ENCODE measurements at regions not wholly inside any gene's neighbourhood (a gene's known extent, or its start where the extent isn't known, plus 50 kb on each side); places are given as distances from the start of the nearest gene placed in this dataset.

DNA sequence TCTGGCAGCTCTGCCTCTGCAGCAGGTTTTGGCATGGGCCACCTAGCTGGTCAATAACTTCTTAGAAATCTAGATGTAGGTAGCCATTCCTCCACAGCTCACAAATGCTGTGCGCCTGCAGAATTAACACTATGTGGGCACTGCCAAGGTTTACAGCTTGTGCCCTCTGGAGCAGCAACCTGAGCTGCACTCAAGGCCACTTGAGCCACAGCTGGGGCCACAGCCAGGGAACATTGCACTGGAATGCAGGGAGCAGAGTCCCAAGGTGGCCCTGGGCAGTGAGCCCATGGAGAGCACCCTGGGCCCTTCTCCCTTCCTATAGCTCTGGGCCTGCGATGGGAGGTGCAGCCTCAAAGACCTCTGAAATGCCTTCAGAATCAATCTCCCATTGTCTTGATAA lies 365.3 kb downstream of the SATB2 start:
- in situ Hi-C loops (cut with MboI) = no loop called here
- no peak for FAIRE-seq

More for the DNA sequence above, 365.3 kb downstream of the SATB2 start:
- no peaks in the 10 kb centered on the region for H3K27me3 ChIP-seq (ENCODE audit: control insufficient read depth in 2 of 2, insufficient read depth in 2 of 2, low read length in 2 of 2)
- no peaks in the 10 kb centered on the region for H3K79me2 ChIP-seq (ENCODE audit: control insufficient read depth, insufficient read depth, low read length)
- ChIA-PET CTCF (ENCODE audit: low intra/inter-chr PET ratio) (no interaction called here), POLR2A (no interaction called here)
- H4K20me1 ChIP-seq (replicated peaks; ENCODE audit: control insufficient read depth, insufficient read depth, low read length) = no peaks in the 10 kb centered on the region
- DNase-seq (ENCODE audit: extremely low read depth in 1 of 4, low spot score in 3 of 4) (no peak), ATAC-seq (no peak)
- intact Hi-C loops (cut with micrococcal nuclease) = no loop called here
- no peaks in the 10 kb centered on the region for H3K9me1 ChIP-seq (ENCODE audit: control insufficient read depth, insufficient read depth, low read length)
- no peak overlapping the region for H2AFZ ChIP-seq (ENCODE audit: low read depth, low read length)
- no peak overlapping the region for H3K27ac ChIP-seq (ENCODE audit: extremely low read depth, low read depth, low read length)
- WGBS (ENCODE audit: insufficient coverage, low coverage, missing lambda C conversion rate) = 21% methylated on average over 2 of the region's 2 CpGs
- H3K36me3 ChIP-seq (ENCODE audit: control insufficient read depth, insufficient read depth, low read length) = no peaks in the 10 kb centered on the region
- no peak overlapping the region for H3K4me3 ChIP-seq
- H3K4me2 ChIP-seq (ENCODE audit: insufficient read depth, low read length) = no peak overlapping the region
- H3K9me3 ChIP-seq (replicated peaks; ENCODE audit: control insufficient read depth, insufficient read depth, low read depth, low read length) = no peaks in the 10 kb centered on the region
- H3K4me1 ChIP-seq (replicated peaks in 1 of 2; ENCODE audit: control insufficient read depth in 2 of 2, insufficient read depth in 2 of 2, low read length in 2 of 2) = no peaks in the 10 kb centered on the region
- TF ChIP-seq SREBF1 (IDR thresholded peaks at IDR 0.05; ENCODE audit: borderline replicate concordance, low read depth, low read length) = no peak
- TF ChIP-seq ZFP91 (CRISPR knock-in tag; IDR thresholded peaks at IDR 0.05) = no peak
- TF ChIP-seq ATF1 (CRISPR knock-in tag; IDR thresholded peaks at IDR 0.05) = no peak
- TF ChIP-seq ATF1 (tag; IDR thresholded peaks at IDR 0.05) = no peak
- no peak for TF ChIP-seq CBX3 (IDR thresholded peaks at IDR 0.05; ENCODE audit: borderline replicate concordance in 1 of 2, low read length in 2 of 2)
- no peak for TF ChIP-seq NELFE (IDR thresholded peaks at IDR 0.05; ENCODE audit: insufficient read depth, insufficient read length)
- no peak for TF ChIP-seq PTTG1 (tag; IDR thresholded peaks at IDR 0.05; ENCODE audit: low read depth)
- TF ChIP-seq GABPB1 (CRISPR knock-in tag; IDR thresholded peaks at IDR 0.05) = no peak
- no peak for TF ChIP-seq ZBTB26 (CRISPR knock-in tag; IDR thresholded peaks at IDR 0.05)
- no peak for TF ChIP-seq E4F1 (CRISPR knock-in tag; IDR thresholded peaks at IDR 0.05; ENCODE audit: borderline replicate concordance)
- no peak for TF ChIP-seq HNRNPH1 (optimal IDR thresholded peaks at IDR 0.05; ENCODE audit: low read depth, low read length)
- TF ChIP-seq TAF1 (IDR thresholded peaks at IDR 0.05; ENCODE audit: control insufficient read depth, extremely low read depth, insufficient read depth, low read length, severe bottlenecking) = no peak
- no peak for TF ChIP-seq C11orf30 (IDR thresholded peaks at IDR 0.05; ENCODE audit: low read depth)
- TF ChIP-seq SNRNP70 (optimal IDR thresholded peaks at IDR 0.05; ENCODE audit: low read depth, low read length) = no peak
- TF ChIP-seq, protein P1, sequence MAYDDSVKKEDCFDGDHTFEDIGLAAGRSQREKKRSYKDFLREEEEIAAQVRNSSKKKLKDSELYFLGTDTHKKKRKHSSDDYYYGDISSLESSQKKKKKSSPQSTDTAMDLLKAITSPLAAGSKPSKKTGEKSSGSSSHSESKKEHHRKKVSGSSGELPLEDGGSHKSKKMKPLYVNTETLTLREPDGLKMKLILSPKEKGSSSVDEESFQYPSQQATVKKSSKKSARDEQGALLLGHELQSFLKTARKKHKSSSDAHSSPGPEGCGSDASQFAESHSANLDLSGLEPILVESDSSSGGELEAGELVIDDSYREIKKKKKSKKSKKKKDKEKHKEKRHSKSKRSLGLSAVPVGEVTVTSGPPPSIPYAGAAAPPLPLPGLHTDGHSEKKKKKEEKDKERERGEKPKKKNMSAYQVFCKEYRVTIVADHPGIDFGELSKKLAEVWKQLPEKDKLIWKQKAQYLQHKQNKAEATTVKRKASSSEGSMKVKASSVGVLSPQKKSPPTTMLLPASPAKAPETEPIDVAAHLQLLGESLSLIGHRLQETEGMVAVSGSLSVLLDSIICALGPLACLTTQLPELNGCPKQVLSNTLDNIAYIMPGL (CRISPR knock-in tag; IDR thresholded peaks at IDR 0.05) = no peak
- TF ChIP-seq FOSL1 (tag; conservative IDR thresholded peaks at IDR 0.05) = no peak
- TF ChIP-seq KDM5B (IDR thresholded peaks at IDR 0.05; ENCODE audit: insufficient replicate concordance, low read depth, low read length) = no peak
- no peak overlapping the region for H3K9ac ChIP-seq (ENCODE audit: insufficient read depth in 1 of 2, low read depth in 2 of 2, low read length in 2 of 2)
- BruUV-seq (replicated peaks) = no TSS peak
